Stimulated activated CD8-positive, alpha-beta memory T cell treated with anti-CD3 and anti-CD28 coated beads, Interleukin-4, amount 100 ng/mL, for 24 hours (primary cell): ENCODE measurements at regions not wholly inside any gene's neighbourhood (a gene's known extent, or its start where the extent isn't known, plus 50 kb on each side); places are given as distances from the start of the nearest gene placed in this dataset.
"Not testable (repeated sequence)": the region's sequence is repeated elsewhere in the genome, so short reads cannot be mapped to it uniquely, and the experiment has no call there.

Experiments
- DNase-seq: peaks from one replicate; pipeline ENCODE4 v3.0.0-alpha.2; 2020; ENCODE audit warnings: low read depth

- DNase-seq: no peak
Measured at GRCh38 chr20:56689318-56689717, 60.2 kb downstream of the TFAP2C start.

- no peak for DNase-seq
Measured at GRCh38 chr20:56689852-56690485, 60.9 kb downstream of the TFAP2C start.

- no peak for DNase-seq
Measured at GRCh38 chr20:56690531-56691175, 61.5 kb downstream of the TFAP2C start.

DNA sequence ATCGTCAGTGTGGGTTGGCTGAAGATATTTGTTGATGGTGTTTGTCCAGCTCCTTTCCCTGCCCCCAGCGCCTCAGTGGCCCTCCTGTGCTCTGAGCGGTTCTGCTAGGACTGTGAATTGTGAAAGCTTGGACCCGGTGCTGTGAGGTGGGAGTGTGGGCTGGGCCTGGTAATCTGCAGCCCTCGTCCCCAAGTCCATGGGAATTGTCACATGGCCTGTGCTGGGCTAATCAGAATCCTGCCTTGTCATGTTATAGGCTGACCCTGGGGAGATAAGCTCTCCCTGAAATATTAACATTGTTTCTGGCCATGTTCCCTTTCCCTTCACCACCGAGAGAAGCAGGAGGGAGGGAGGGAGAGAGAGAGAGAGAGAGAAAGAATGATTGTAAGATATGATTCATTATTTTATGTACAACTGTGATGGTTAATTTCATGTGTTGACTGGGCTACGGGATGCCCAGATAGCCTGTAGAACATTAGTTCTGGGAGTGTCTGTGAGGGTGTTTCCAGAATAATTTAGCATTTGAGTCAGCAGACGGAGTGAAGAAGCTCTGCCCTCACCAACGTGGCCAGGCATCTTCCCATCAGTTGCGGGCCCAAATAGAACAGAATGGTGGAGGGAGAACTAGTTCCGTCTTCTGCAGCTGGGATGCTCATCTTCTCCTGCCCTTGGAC, 62.4 kb downstream of the TFAP2C start:
- no peak for DNase-seq

DNA sequence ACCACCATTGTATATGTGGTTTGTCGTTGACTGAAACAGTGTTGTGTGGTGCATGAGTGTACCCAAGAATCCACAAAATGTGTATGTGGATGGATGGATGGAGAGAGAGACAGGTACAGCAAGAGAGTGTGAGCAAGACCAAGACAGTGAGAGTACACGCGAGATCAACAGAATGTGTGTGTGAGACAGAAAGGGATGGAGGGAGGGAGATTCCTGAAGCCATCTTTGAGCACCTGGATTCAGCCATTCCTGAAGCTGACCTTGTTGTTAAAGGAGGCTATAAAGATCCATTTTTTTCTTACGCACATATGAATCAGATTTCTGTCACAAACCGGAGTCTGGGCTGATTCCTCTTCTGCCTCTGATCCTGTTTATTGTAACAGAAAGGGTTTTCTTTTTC, 64.1 kb downstream of the TFAP2C start:
- DNase-seq: no peak

DNA sequence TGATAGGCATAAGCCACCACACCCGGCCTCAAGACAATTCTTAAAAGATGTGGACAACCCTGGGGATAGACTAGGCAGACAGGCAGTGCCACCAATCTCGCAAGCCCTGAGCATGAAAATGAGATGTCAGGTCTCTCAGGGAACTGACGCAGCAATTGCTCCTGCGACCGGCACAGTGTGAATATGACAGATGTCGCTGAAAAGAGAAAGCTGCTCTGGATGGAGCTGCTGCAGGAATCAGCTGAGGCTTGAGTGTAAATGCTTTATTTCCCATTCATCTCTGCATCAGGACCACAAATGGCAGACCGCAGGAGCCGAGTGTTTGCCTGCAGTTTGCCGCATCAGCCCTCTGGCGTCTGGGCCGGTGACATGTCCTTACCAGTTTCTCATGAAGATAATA, 68.4 kb downstream of the TFAP2C start:
- no peak for DNase-seq

DNA sequence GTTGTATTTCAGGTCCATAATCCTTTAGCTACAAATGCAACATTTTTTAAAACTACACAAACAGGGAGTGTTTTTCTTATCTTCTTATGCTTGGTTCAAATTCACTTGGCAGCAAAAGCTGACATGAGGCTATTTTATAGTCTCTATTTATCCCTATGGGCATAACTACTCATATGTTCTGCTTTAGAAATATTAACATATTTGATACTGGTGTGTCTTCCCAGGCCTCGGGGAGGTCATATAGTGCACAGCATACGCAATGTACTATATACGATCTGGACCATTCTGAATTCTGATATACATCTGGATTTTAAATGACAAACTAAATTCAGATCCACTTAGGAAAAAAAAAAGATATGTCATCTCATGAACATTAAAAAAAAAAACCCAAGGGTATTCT, 69.2 kb downstream of the TFAP2C start:
- DNase-seq: no peak

- DNase-seq: no peak
Measured at GRCh38 chr20:56698749-56699148, 69.6 kb downstream of the TFAP2C start.

DNA sequence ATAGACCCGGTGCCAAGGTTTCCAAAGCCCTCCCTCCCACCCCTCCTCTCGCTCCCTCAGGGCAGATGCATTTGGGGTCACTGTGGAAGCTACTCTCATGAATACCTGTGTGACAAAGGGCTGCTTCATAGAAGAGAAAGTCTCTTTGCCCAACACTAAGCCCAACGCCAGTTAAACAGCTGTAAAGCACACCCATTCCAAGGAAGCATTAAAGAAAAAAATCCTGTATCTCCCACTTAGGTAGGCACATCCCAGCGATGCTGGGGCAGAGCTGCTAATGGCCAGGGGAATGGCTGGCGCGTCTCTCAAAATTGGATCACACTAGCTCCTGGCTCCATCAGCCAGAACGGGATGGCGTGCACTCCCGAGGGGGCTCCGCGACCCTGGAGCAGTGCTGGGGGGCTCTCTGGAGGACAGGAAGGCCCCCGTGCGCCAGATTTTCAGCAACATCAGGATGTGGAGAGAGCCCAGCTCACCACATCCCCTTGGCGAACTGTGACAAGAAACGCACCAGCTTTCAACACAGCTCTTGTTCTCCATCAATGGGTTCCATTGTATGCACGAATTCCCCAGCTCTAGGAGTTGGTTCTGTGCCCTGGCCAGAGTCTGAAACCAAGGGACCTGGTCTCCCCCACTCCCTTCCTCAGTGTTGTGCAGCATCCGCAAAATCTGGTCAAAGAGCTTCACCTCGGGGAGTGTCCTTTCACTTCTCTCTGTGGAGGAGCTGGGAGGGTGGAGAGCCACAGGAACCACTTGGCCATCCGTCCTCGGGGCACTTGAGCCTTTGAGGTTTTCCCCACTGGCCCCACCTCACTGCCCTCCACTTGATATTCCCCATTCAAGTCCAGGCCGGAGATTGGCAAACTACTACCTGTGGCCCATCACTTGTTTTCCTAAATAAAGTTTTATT, 74.1 kb downstream of the TFAP2C start:
- no peak for DNase-seq

DNA sequence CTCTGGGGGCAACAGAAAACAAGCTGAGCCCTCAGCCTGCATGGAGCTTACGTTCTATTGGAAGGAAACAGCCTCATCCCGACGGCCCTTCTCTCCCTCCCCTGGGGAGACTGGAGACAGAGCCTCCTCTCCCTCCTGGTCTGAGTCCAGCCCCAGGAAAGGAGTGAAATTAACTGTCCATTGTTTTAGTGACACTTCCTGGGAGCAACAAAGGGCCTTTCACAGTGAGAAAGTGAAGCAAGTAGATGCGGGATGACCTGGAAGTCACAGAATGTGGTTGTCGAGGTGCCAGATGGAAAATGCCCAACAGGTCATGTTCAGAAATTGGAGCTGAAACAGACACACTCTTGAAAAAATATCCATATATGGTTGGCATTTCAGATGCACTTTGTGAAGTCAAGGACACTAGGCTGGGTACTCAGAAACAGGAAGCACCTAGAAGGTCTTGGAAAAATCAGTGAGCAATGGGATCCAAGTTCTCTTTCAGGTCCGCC, 77.8 kb downstream of the TFAP2C start:
- no peak for DNase-seq

DNA sequence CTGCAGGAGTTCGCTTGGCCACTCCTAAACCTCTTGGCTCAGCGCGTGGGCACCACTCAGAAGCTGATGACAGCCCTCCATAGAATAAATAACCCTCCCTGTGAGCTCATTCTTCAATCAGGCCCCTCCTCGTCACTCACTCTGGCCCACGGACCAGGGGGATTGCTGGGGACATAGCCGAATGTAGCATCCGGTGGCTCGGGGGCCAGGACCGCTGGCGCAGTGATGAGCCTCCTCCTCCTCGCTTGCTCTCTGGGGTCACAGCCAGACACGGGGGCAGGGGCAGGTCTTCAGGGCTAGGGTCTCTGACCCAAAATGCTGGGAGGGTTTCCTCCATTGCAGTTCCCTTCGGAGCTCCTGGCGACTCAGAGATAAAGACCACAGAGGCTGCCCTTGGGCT, 79.9 kb downstream of the TFAP2C start:
- no peak for DNase-seq

DNA sequence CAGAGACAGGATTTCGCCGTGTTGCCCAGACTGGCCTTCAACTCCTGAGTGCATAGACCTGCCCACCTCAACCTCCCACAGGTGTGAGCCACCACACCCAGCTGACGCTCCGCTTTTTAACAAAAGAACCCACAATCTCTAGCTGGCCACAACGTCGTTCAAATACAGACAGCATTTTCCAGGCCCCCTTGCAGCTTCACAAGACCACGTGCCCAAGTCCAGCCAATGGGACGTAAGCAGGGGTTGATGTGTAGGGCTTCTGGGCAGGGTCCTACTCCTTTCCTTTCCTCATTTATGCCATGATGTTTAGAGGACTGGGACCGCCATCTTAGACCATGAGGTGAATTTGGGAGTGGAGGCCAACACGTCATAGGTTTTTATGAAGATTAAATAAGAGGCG, 81.0 kb downstream of the TFAP2C start:
- DNase-seq: no peak

DNA sequence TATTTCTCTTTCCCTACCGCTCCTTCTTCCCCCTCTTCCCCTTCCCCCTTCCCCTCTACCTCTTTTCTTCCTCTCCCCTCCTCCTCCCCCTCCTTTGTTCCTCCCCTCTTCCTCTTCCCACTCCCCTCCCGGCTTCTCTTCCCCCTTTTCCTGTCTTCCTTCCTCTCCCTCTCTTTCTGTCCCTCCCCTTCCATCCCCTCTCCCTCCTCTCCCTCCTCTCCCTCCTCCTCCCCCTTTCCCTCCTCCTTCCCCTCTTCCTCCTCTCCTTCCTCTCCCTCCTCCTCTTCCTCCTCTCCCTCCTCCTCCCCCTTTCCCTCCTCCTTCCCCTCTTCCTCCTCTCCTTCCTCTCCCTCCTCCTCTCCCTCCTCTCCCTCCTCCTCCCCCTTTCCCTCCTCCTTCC, 81.5 kb downstream of the TFAP2C start:
- DNase-seq: not testable (repeated sequence)

GRCh38 chr20:56711018-56711417, 81.9 kb downstream of the TFAP2C start:
- no peak for DNase-seq

- DNase-seq: no peak
Measured at GRCh38 chr20:56715309-56715708, 86.2 kb downstream of the TFAP2C start.

DNA sequence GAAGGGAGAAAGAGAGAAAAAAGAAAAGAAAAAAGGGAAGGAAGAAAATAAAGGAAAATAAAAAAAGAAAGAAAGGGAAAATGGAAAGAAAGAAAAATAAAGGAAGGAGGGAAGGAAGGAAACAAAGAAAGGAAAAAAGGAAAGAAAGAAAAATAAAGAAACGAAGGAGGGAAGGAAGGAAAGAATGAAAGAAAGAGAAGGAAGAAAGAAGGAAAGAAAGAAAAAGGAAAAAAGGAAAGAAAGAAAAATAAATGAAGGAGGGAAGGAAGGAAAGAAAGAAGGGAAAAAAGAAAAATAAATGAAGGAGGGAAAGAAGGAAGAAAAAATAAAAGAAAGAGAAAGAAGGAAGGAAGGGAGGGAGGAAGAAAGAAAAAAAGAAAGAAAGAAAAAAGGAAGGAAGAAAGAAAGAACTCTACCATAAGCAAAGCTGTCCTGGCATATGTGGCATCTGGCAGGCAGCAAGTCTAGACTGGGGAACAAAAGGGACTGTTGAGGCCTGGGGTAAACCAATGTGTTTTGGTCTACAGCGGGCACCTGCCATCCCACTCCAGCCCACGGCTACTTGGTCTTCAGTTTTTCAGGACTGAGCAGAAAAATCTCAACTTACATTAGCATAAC, 86.9 kb downstream of the TFAP2C start:
- no peak for DNase-seq

DNA sequence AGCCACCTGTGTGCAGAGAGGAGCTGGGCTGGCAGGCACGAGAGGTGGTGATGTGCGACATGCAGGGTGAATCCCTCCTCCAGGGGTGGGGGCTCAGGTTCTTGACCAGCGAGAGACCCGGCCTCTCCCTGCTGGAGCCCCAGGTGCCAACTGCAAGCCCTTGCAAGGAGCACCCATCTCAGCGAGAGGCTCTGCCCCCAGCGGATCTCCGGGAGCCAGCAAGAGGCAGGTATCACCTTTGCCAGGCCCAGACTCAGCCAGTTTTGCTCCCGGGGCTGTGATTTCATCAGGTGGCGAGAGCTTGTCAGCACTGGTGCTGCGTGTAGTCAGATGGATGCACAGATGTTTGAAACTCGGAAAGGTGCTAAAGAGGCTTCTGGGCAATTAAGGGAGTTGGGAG, 87.7 kb downstream of the TFAP2C start:
- DNase-seq: no peak

DNA sequence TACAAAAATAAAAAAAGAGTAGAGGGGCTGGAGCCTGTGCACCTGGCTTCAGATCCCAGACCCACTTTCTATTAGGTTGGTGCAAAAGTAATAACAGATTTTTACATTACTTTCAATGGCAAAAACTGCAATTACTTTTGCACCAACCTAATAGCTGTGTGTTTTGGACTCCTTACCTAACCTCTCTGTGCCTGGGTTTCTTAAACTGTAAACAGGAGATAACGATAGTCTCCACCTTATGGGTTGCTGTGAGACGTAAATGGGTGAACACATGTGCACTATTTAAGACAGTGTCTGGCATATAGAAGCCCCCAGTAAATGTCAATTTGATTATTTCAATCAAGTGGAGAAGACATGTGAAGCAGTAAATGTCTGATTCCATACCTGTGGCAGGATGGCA, 89.7 kb downstream of the TFAP2C start:
- no peak for DNase-seq

DNA sequence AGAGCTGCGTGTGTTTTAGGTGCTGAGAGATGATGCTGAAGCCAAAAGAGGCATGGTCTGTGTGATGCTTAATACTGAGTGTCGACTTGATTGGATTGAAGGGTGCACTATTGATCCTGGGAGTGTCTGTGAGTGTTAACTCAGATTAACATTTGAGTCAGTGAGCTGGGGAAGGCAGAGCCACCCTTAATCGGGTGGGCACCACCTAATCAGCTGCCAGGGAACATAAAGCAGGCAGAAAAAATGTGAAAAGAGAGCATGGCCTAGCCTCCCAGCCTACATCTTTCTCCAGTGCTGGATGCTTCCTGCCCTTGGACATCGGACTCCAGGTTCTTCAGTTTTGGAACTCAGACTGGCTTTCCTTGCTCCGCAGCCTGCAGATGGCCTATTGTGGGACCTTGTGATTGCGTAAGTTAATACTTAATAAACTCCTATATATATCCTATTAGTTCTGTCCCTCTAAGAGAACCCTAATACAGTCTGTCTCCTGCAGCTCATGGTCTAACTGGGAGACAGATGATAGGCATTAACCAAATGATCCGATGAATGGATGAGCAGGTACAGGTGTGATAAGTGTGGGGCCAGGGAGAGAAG, 91.6 kb downstream of the TFAP2C start:
- no peak for DNase-seq

- DNase-seq: no peak
Measured at GRCh38 chr20:56722042-56722441, 92.9 kb downstream of the TFAP2C start.

DNA sequence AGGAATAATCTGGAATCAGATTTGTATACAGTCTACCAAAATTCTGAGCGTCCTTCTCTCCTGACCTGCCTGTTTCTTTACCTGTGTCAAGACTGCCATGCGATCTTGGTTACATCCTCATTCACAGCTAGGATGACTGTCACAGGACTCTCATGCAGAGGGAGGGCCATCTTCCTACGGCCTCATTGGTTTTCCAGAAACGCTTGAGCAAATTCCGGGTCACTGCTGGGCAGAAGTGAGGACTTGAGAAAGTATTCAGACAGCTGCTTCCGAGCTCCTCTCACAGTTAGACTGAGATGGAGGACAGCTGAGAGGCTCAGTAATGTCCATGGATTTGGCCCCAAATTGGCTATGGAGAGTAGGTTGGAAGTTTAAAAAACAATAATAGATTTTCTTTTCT, 94.2 kb downstream of the TFAP2C start:
- DNase-seq: no peak
